H1 (cell line): ENCODE measurements at regions not wholly inside any gene's neighbourhood (a gene's known extent, or its start where the extent isn't known, plus 50 kb on each side); places are given as distances from the start of the nearest gene placed in this dataset.

Experiments used
- CTCF ChIA-PET: fragments of 300-600 bp; sonication (Branson Sonifier 250); formaldehyde crosslinking; loops from one replicate; lab custom pipeline; 2021; ENCODE audit not compliant: partially characterized antibody; lab: Charles Lee
- POLR2A ChIA-PET: fragments of 300-600 bp; sonication (Branson Sonifier 250); formaldehyde crosslinking; loops from one replicate; lab custom pipeline; 2021; ENCODE audit warnings: inconsistent platforms; ENCODE audit not compliant: partially characterized antibody; lab: Charles Lee
- DNase-seq, 2 experiments: peaks; one replicate each; pipeline versions ENCODE4 v3.0.0 to v3.0.0-alpha.2; 2010 to 2022; ENCODE audit warnings: low spot score in 2 of 2, low read depth in 1 of 2, mixed read lengths in 1 of 2
- FAIRE-seq: peaks from 2 replicates; lab custom pipeline; 2011; peaks lifted over from hg19 to GRCh38; lab: Jason Lieb, UNC
- H2AFZ ChIP-seq: 2 replicates; pipeline ENCODE4 v1.8.1; 2012; ENCODE audit warnings: low read length, inconsistent platforms
- H2AK5ac ChIP-seq: 2 replicates; pipeline ENCODE4 v1.6.1; 2013; ENCODE audit warnings: low read depth, low read length
- H2BK120ac ChIP-seq: replicated peaks from 2 replicates; pipeline ENCODE3; 2013; ENCODE audit warnings: low read depth, low read length, inconsistent platforms
- H2BK12ac ChIP-seq: 2 replicates; pipeline ENCODE4 v1.6.1; 2013; ENCODE audit warnings: low read depth, low read length
- H2BK15ac ChIP-seq: 2 replicates; pipeline ENCODE4 v1.6.1; 2013; ENCODE audit warnings: low read length
- H2BK20ac ChIP-seq: 2 replicates; pipeline ENCODE4 v1.6.1; 2013; ENCODE audit warnings: low read length
- H2BK5ac ChIP-seq: 2 replicates; pipeline ENCODE4 v1.6.1; 2013; ENCODE audit warnings: low read depth, low read length
- H3K14ac ChIP-seq: 2 replicates; pipeline ENCODE4 v1.6.1; 2013; ENCODE audit warnings: inconsistent platforms; ENCODE audit not compliant: insufficient read length
- H3K18ac ChIP-seq: 2 replicates; pipeline ENCODE4 v1.6.1; 2013; ENCODE audit warnings: low read length; ENCODE audit errors: extremely low read depth
- H3K23ac ChIP-seq: 2 replicates; pipeline ENCODE4 v1.6.1; 2013; ENCODE audit warnings: inconsistent platforms; ENCODE audit not compliant: insufficient read length
- H3K23me2 ChIP-seq: 2 replicates; pipeline ENCODE4 v1.6.1; 2013; ENCODE audit warnings: low read depth, low read length
- H3K27ac ChIP-seq: 2 replicates; pipeline ENCODE4 v1.6.1; 2011; ENCODE audit warnings: low read depth, low read length, inconsistent platforms
- H3K27me3 ChIP-seq, 4 experiments: replicated peaks in 1 of 4; 1 replicate in 1 of 4; 2 replicates in 3 of 4; pipeline versions ENCODE4 v1.6.1 to v1.8.1; 2011 to 2013; ENCODE audit warnings: low read length in 3 of 4, mild to moderate bottlenecking in 3 of 4, inconsistent platforms in 2 of 4, mixed read lengths in 2 of 4, moderate library complexity in 1 of 4; ENCODE audit not compliant: control insufficient read depth in 3 of 4, insufficient read depth in 3 of 4; ENCODE audit errors: extremely low read depth in 1 of 4
- H3K36me3 ChIP-seq, 4 experiments: 2 replicates each; pipeline versions ENCODE4 v1.6.1 to v1.8.1; 2011 to 2013; ENCODE audit warnings: mild to moderate bottlenecking in 4 of 4, low read length in 3 of 4, moderate library complexity in 2 of 4, control low read depth in 1 of 4, inconsistent platforms in 1 of 4; ENCODE audit not compliant: insufficient read depth in 4 of 4, control insufficient read depth in 2 of 4
- H3K4ac ChIP-seq: replicated peaks from 2 replicates; pipeline ENCODE3; 2013; ENCODE audit warnings: low read length, low read depth, mixed read lengths, inconsistent platforms; ENCODE audit not compliant: insufficient read length
- H3K4me1 ChIP-seq, 4 experiments: replicated peaks in 1 of 4; 1 replicate in 1 of 4; 2 replicates in 3 of 4; pipeline versions ENCODE4 v1.6.1 to v1.8.1; 2011 to 2013; ENCODE audit warnings: low read length in 3 of 4, inconsistent platforms in 2 of 4, mixed read lengths in 1 of 4; ENCODE audit not compliant: insufficient read depth in 4 of 4, control insufficient read depth in 3 of 4
- H3K4me2 ChIP-seq, 2 experiments: 2 replicates each; pipeline versions ENCODE4 v1.6.1 to v1.8.1; 2011 to 2013; ENCODE audit warnings: low read depth in 2 of 2, low read length in 2 of 2, control low read depth in 1 of 2, inconsistent platforms in 1 of 2, mild to moderate bottlenecking in 1 of 2; ENCODE audit not compliant: insufficient read depth in 1 of 2
- H3K4me3 ChIP-seq, 4 experiments: fragments of 200-600, 300-600 bp in 1 of 4; sonication (generic), shearing (Covaris generic), sonication (Bioruptor Twin) in 1 of 4; 2 replicates each; pipeline versions ENCODE4 v1.5.1 to v1.8.1; 2011 to 2016; ENCODE audit warnings: low read length in 4 of 4, low read depth in 3 of 4, control low read depth in 2 of 4, inconsistent platforms in 2 of 4, mild to moderate bottlenecking in 2 of 4, mixed read lengths in 1 of 4, moderate library complexity in 1 of 4; ENCODE audit not compliant: insufficient read depth in 2 of 4; ENCODE audit errors: extremely low read depth in 1 of 4
- H3K56ac ChIP-seq: replicated peaks from 2 replicates; pipeline ENCODE3; 2013; ENCODE audit warnings: low read depth, mild to moderate bottlenecking, mixed read lengths, low read length, inconsistent platforms; ENCODE audit not compliant: insufficient read length
- H3K79me1 ChIP-seq: 2 replicates; pipeline ENCODE4 v1.6.1; 2013; ENCODE audit warnings: low read depth, low read length, control low read depth
- H3K79me2 ChIP-seq, 2 experiments: 2 replicates each; pipeline versions ENCODE4 v1.6.1 to v1.8.1; 2012 to 2013; ENCODE audit warnings: low read length in 2 of 2, mild to moderate bottlenecking in 2 of 2, inconsistent platforms in 1 of 2; ENCODE audit not compliant: insufficient read depth in 2 of 2, control insufficient read depth in 1 of 2
- H3K9ac ChIP-seq, 4 experiments: replicated peaks in 1 of 4; 1 replicate in 1 of 4; 2 replicates in 3 of 4; pipeline versions ENCODE4 v1.6.1 to v1.8.1; 2011 to 2013; ENCODE audit warnings: low read depth in 3 of 4, low read length in 3 of 4, control low read depth in 2 of 4, mild to moderate bottlenecking in 2 of 4, moderate library complexity in 2 of 4, inconsistent platforms in 1 of 4; ENCODE audit errors: extremely low read depth in 1 of 4
- H3K9me3 ChIP-seq, 2 experiments: 2 replicates each; pipeline versions ENCODE4 v1.6.1 to v1.8.1; 2012 to 2013; ENCODE audit warnings: mild to moderate bottlenecking in 2 of 2, moderate library complexity in 2 of 2, control low read depth in 1 of 2, inconsistent platforms in 1 of 2, low read depth in 1 of 2, low read length in 1 of 2, mixed read lengths in 1 of 2; ENCODE audit not compliant: insufficient read depth in 2 of 2
- H4K20me1 ChIP-seq, 2 experiments: replicated peaks in 1 of 2; 2 replicates each; pipeline versions ENCODE3 to v1.8.1; 2011 to 2013; ENCODE audit warnings: inconsistent platforms in 2 of 2, low read length in 2 of 2, mild to moderate bottlenecking in 1 of 2; ENCODE audit not compliant: insufficient read depth in 2 of 2, control insufficient read depth in 1 of 2
- H4K5ac ChIP-seq: 2 replicates; pipeline ENCODE4 v1.6.1; 2013; ENCODE audit warnings: low read length, low read depth, mixed read lengths, inconsistent platforms; ENCODE audit not compliant: insufficient read length
- H4K8ac ChIP-seq: 2 replicates; pipeline ENCODE4 v1.8.0; 2013; ENCODE audit warnings: mild to moderate bottlenecking, moderate library complexity, low read length, inconsistent platforms; ENCODE audit not compliant: insufficient read depth; ENCODE audit errors: extremely low read depth
- H4K91ac ChIP-seq: replicated peaks from 2 replicates; pipeline ENCODE3; 2013; ENCODE audit warnings: low read length, mixed read lengths, inconsistent platforms; ENCODE audit not compliant: insufficient read length
- CHD2 ChIP-seq: IDR thresholded peaks from 2 replicates; pipeline ENCODE4 v1.6.1; 2012; ENCODE audit warnings: low read length, improper control_type of control experiment
- SP4 ChIP-seq: IDR thresholded peaks from 2 replicates; pipeline ENCODE4 v1.6.1; 2012; ENCODE audit warnings: low read length, inconsistent platforms
- TAF7 ChIP-seq: optimal IDR thresholded peaks from 2 replicates; pipeline ENCODE3; 2011; ENCODE audit warnings: low read depth, mild to moderate bottlenecking, inconsistent platforms, low read length, moderate library complexity, borderline replicate concordance
- WGBS, 2 experiments: shearing (Covaris generic) in 1 of 2; methylation state at CpG; one replicate each; pipeline versions ENCODE4 v1.1.6 to v1.1.7; 2013 to 2015; ENCODE audit warnings: low lambda C conversion rate in 2 of 2, mixed read lengths in 2 of 2, inconsistent platforms in 1 of 2, low coverage in 1 of 2, missing lambda C conversion rate in 1 of 2; ENCODE audit not compliant: insufficient replicate concordance in 2 of 2, insufficient coverage in 1 of 2, insufficient read length in 1 of 2; ENCODE audit errors: extremely low coverage in 1 of 2, missing lambda C conversion rate in 1 of 2; 5-methylcytosine and 5-hydroxymethylcytosine counted together
- TF ChIP-seq, protein P1 (sequence below): IDR thresholded peaks from 2 replicates; pipeline ENCODE4 v1.6.1; 2012; ENCODE audit warnings: inconsistent platforms
- TF ChIP-seq, protein P2 (sequence below): IDR thresholded peaks from 2 replicates; pipeline ENCODE4 v1.6.1; 2012; ENCODE audit warnings: low read length, inconsistent platforms

DNA sequence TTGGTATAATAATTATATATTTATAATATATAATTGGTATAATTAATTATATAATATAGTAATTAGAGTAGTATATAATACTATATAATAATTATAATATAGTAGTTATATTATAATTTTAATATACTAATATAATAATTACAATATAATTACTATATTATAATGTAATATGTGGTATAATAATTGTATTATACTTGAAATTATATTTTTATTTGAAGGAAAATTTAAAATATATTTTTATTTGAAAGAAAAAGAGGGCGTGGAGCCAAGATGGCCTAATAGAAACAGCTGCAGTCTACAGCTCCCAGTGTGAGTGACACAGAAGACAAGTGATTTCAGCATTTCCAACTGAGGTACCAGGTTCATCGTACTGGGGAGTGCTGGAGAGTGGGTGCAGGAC is 365.9 kb downstream of the MMUT start:
- Histone ChIP-seq H3K4me3 (no peak overlapping the region), H2BK20ac (no peak overlapping the region), H3K14ac (no peak overlapping the region), H4K5ac (no peak overlapping the region), H3K56ac (no peak overlapping the region), H3K4me2 (no peak overlapping the region), H2BK120ac (no peak overlapping the region), H3K18ac (no peak overlapping the region), H3K4ac (no peak overlapping the region), H4K8ac (no peak overlapping the region), H3K79me1 (no peaks in the 10 kb centered on the region), H2BK12ac (no peak overlapping the region), H3K27me3 (no peaks in the 10 kb centered on the region), H3K36me3 (peaks cover 0 to 3% (median 0%) of the 10 kb centered on the region in 4 experiments; a peak in 1 of 8 replicates), H4K91ac (no peak overlapping the region), H4K20me1 (no peaks in the 10 kb centered on the region), H3K9me3 (peaks cover 9 to 10% of the 10 kb centered on the region in 2 experiments), H3K4me1 (no peaks in the 10 kb centered on the region), H3K23me2 (no peaks in the 10 kb centered on the region), H3K9ac (no peak overlapping the region), H3K27ac (no peak overlapping the region), H3K23ac (no peak overlapping the region), H3K79me2 (no peaks in the 10 kb centered on the region), H2BK15ac (no peak overlapping the region), H2AFZ (no peak overlapping the region), H2AK5ac (no peak overlapping the region), H2BK5ac (no peak overlapping the region)
- ChIA-PET POLR2A (no interaction called here), CTCF (no interaction called here)
- DNase-seq (no peak), FAIRE-seq (no peak)
- TF ChIP-seq, protein P1, sequence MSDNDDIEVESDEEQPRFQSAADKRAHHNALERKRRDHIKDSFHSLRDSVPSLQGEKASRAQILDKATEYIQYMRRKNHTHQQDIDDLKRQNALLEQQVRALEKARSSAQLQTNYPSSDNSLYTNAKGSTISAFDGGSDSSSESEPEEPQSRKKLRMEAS, result no peak
- TF ChIP-seq, protein P2, sequence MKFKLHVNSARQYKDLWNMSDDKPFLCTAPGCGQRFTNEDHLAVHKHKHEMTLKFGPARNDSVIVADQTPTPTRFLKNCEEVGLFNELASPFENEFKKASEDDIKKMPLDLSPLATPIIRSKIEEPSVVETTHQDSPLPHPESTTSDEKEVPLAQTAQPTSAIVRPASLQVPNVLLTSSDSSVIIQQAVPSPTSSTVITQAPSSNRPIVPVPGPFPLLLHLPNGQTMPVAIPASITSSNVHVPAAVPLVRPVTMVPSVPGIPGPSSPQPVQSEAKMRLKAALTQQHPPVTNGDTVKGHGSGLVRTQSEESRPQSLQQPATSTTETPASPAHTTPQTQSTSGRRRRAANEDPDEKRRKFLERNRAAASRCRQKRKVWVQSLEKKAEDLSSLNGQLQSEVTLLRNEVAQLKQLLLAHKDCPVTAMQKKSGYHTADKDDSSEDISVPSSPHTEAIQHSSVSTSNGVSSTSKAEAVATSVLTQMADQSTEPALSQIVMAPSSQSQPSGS, result no peak
- no peak for TF ChIP-seq TAF7
- TF ChIP-seq SP4, result no peak
- no peak for TF ChIP-seq CHD2
- WGBS, 2 experiments, result 90% methylated on average over 2 of the region's 2 CpGs; no CpG with 5 or more reads in 1 of the 2 experiments
